ENCODE measurements at regions not wholly inside any gene's neighbourhood (a gene's known extent, or its start where the extent isn't known, plus 50 kb on each side); places are given as distances from the start of the nearest gene placed in this dataset.
"Not testable (repeated sequence)": the region's sequence is repeated elsewhere in the genome, so short reads cannot be mapped to it uniquely, and the experiment has no call there.

GRCh38 chr12:59517522-59517921 is 78.3 kb upstream of the SLC16A7 start:
- no peak for DNase-seq (ENCODE audit: low read depth in 2 of 2)

GRCh38 chr12:59500915-59501314 is 94.9 kb upstream of the SLC16A7 start:
- no peak for DNase-seq (ENCODE audit: low read depth in 2 of 2)

GRCh38 chr12:59500335-59500734 is 95.5 kb upstream of the SLC16A7 start:
- no peak for DNase-seq (ENCODE audit: low read depth in 2 of 2)

- no peak for DNase-seq (ENCODE audit: low read depth in 2 of 2)
These were observed 96.1 kb upstream of the SLC16A7 start for GRCh38 chr12:59499774-59500173.

GRCh38 chr12:59494617-59495016 is 101.2 kb upstream of the SLC16A7 start:
- no peak for DNase-seq (ENCODE audit: low read depth in 2 of 2)

- no peak for DNase-seq (ENCODE audit: low read depth in 2 of 2)
These were observed 104.0 kb upstream of the SLC16A7 start for GRCh38 chr12:59491877-59492276.

GRCh38 chr12:59486827-59487226 is 109.0 kb upstream of the SLC16A7 start:
- no peak for DNase-seq (ENCODE audit: low read depth in 2 of 2)

- no peak for DNase-seq (ENCODE audit: low read depth in 2 of 2)
These were observed 111.3 kb upstream of the SLC16A7 start for GRCh38 chr12:59484575-59484974.

GRCh38 chr12:59474236-59474635 is 121.6 kb upstream of the SLC16A7 start:
- not testable (repeated sequence) for DNase-seq (ENCODE audit: low read depth in 2 of 2)

- no peak for DNase-seq (ENCODE audit: low read depth in 2 of 2)
These were observed 123.6 kb upstream of the SLC16A7 start for GRCh38 chr12:59472273-59472672.

GRCh38 chr12:59459966-59460660 is 135.7 kb upstream of the SLC16A7 start:
- DNase-seq (ENCODE audit: low read depth in 2 of 2), result no peak

GRCh38 chr12:59453475-59453874 is 142.4 kb upstream of the SLC16A7 start:
- no peak for DNase-seq (ENCODE audit: low read depth in 2 of 2)

- DNase-seq (ENCODE audit: low read depth in 2 of 2), result no peak
These were observed 143.1 kb upstream of the SLC16A7 start for GRCh38 chr12:59452746-59453145.

- no peak for DNase-seq (ENCODE audit: low read depth in 2 of 2)
These were observed 143.6 kb upstream of the SLC16A7 start for GRCh38 chr12:59452259-59452658.

GRCh38 chr12:59446116-59446515 is 149.7 kb upstream of the SLC16A7 start:
- DNase-seq (ENCODE audit: low read depth in 2 of 2), result no peak

GRCh38 chr12:59444932-59445331 is 150.9 kb upstream of the SLC16A7 start:
- no peak for DNase-seq (ENCODE audit: low read depth in 2 of 2)

GRCh38 chr12:59432057-59432456 is 163.8 kb upstream of the SLC16A7 start:
- no peak for DNase-seq (ENCODE audit: low read depth in 2 of 2)

GRCh38 chr12:59431266-59431665 is 164.6 kb upstream of the SLC16A7 start:
- DNase-seq (ENCODE audit: low read depth in 2 of 2), result no peak

- DNase-seq (ENCODE audit: low read depth in 2 of 2), result no peak
These were observed 166.1 kb upstream of the SLC16A7 start for GRCh38 chr12:59429766-59430165.

- no peak for DNase-seq (ENCODE audit: low read depth in 2 of 2)
These were observed 170.0 kb upstream of the SLC16A7 start for GRCh38 chr12:59425798-59426197.

GRCh38 chr12:59424666-59425065 is 171.2 kb upstream of the SLC16A7 start:
- not testable (repeated sequence) for DNase-seq (ENCODE audit: low read depth in 2 of 2)

GRCh38 chr12:59414051-59414450 is 181.8 kb upstream of the SLC16A7 start:
- DNase-seq (ENCODE audit: low read depth in 2 of 2), result no peak

- DNase-seq (ENCODE audit: low read depth in 2 of 2), result no peak
These were observed 187.4 kb upstream of the SLC16A7 start for GRCh38 chr12:59408431-59408830.

- DNase-seq (ENCODE audit: low read depth in 2 of 2), result no peak
These were observed 188.0 kb upstream of the SLC16A7 start for GRCh38 chr12:59407799-59408198.
